CD4-positive, alpha-beta T cell (primary cell): ENCODE measurements at regions not wholly inside any gene's neighbourhood (a gene's known extent, or its start where the extent isn't known, plus 50 kb on each side); places are given as distances from the start of the nearest gene placed in this dataset.
"Not testable (repeated sequence)": the region's sequence is repeated elsewhere in the genome, so short reads cannot be mapped to it uniquely, and the experiment has no call there.

Experiments
- ATAC-seq: fragments of 200-7000 bp; cut with Tn5 transposase; one replicate; pipeline ENCODE4 v1.10.0; 2022; ENCODE audit warnings: mild to moderate bottlenecking; ENCODE audit not compliant: poor library complexity
- CTCF ChIA-PET: fragments of 350-600 bp; sonication (Branson Sonifier 250); formaldehyde crosslinking; loops from one replicate; lab custom pipeline; 2021; ENCODE audit warnings: antibody characterized with exemption, inconsistent platforms; lab: Charles Lee
- POLR2A ChIA-PET: fragments of 350-600 bp; sonication (Branson Sonifier 250); formaldehyde crosslinking; loops from one replicate; lab custom pipeline; 2021; ENCODE audit warnings: antibody characterized with exemption, inconsistent platforms; lab: Charles Lee
- DNase-seq, 14 experiments: peaks; one replicate each; pipeline ENCODE4 v3.0.0-alpha.2; 2013 to 2020; ENCODE audit warnings: mixed read lengths in 2 of 14
- H3K27ac ChIP-seq, 2 donors: one replicate each; pipeline versions ENCODE4 v1.5.1 to v1.7.0; 2013; ENCODE audit warnings: low read length in 2 of 2, low read depth in 1 of 2, mild to moderate bottlenecking in 1 of 2
- H3K27me3 ChIP-seq, 2 experiments: 1 replicate in 1 of 2; 2 replicates in 1 of 2; pipeline versions ENCODE4 v1.6.1 to v1.7.0; 2013; ENCODE audit warnings: low read length in 2 of 2, control low read depth in 1 of 2, mild to moderate bottlenecking in 1 of 2, moderate library complexity in 1 of 2; ENCODE audit not compliant: insufficient read depth in 2 of 2, control insufficient read depth in 1 of 2
- H3K36me3 ChIP-seq: one replicate; pipeline ENCODE4 v1.6.1; 2013; ENCODE audit warnings: low read length, control low read depth; ENCODE audit not compliant: insufficient read depth
- H3K4me1 ChIP-seq: one replicate; pipeline ENCODE4 v1.6.1; 2013; ENCODE audit warnings: low read length, control low read depth; ENCODE audit not compliant: insufficient read depth
- H3K4me3 ChIP-seq: one replicate; pipeline ENCODE4 v1.5.1; 2013; ENCODE audit warnings: mild to moderate bottlenecking, low read length, moderate library complexity
- H3K9me3 ChIP-seq, 2 experiments: 1 replicate in 1 of 2; 2 replicates in 1 of 2; pipeline versions ENCODE4 v1.6.1 to v1.7.0; 2013; ENCODE audit warnings: low read length in 2 of 2, mild to moderate bottlenecking in 2 of 2, control low read depth in 1 of 2, moderate library complexity in 1 of 2; ENCODE audit not compliant: control insufficient read depth in 1 of 2, insufficient read depth in 1 of 2
- H3K27ac Mint-ChIP-seq: one replicate; pipeline ENCODE4 v1.8.0; 2020; ENCODE audit warnings: mixed read lengths
- H3K27me3 Mint-ChIP-seq: one replicate; pipeline ENCODE4 v1.8.0; 2021; ENCODE audit warnings: mixed read lengths
- H3K36me3 Mint-ChIP-seq: one replicate; pipeline ENCODE4 v1.8.0; 2021; ENCODE audit warnings: low read depth, mixed read lengths
- H3K4me1 Mint-ChIP-seq: one replicate; pipeline ENCODE4 v1.8.0; 2021; ENCODE audit warnings: low read depth, mixed read lengths
- H3K4me3 Mint-ChIP-seq: one replicate; pipeline ENCODE4 v1.8.0; 2020; ENCODE audit warnings: mild to moderate bottlenecking, mixed read lengths
- H3K9me3 Mint-ChIP-seq: one replicate; pipeline ENCODE4 v1.8.0; 2020; ENCODE audit warnings: mixed read lengths
- CTCF ChIP-seq: fragments of 200-600 bp; IDR thresholded peaks from one replicate; pipeline ENCODE4 v1.8.0; 2022; ENCODE audit warnings: antibody characterized with exemption, mild to moderate bottlenecking
- intact Hi-C, 2 experiments: fragments of 100-400 bp; cut with DNase I in 1 of 2; cut with micrococcal nuclease in 1 of 2; formaldehyde crosslinking; loops; one replicate each; pipeline versions ENCODE4 v1.15.1 to v1.9.0; 2023 to 2025; cut with DNase I, micrococcal nuclease

GRCh38 chr5:18799482-18800128 is 1165.3 kb downstream of the TAF11L14 start:
- no peak overlapping the region for H3K4me3 Mint-ChIP-seq
- ATAC-seq (no peak), DNase-seq (no peak)
- H3K36me3 Mint-ChIP-seq, result no peaks in the 10 kb centered on the region
- H3K9me3 ChIP-seq, result no peaks in the 10 kb centered on the region
- POLR2A ChIA-PET, result no interaction called here
- H3K27ac Mint-ChIP-seq, result no peak overlapping the region
- H3K4me1 ChIP-seq, result no peaks in the 10 kb centered on the region
- H3K27me3 ChIP-seq, result no peaks in the 10 kb centered on the region
- TF ChIP-seq CTCF, result no peak
- intact Hi-C loops, result no loop called here
- no peaks in the 10 kb centered on the region for H3K4me1 Mint-ChIP-seq
- no peaks in the 10 kb centered on the region for H3K9me3 Mint-ChIP-seq
- no peak overlapping the region for H3K27ac ChIP-seq
- H3K27me3 Mint-ChIP-seq, result no peaks in the 10 kb centered on the region
- H3K4me3 ChIP-seq, result no peak overlapping the region
- H3K36me3 ChIP-seq, result no peaks in the 10 kb centered on the region
- CTCF ChIA-PET, result no interaction called here

GRCh38 chr5:18800293-18801025 is 1166.2 kb downstream of the TAF11L14 start:
- no peaks in the 10 kb centered on the region for H3K27me3 Mint-ChIP-seq
- no peak for ATAC-seq
- no peaks in the 10 kb centered on the region for H3K9me3 Mint-ChIP-seq
- no peak for DNase-seq
- intact Hi-C loops, result no loop called here
- H3K4me1 ChIP-seq, result no peaks in the 10 kb centered on the region
- H3K4me3 ChIP-seq, result no peak overlapping the region
- no peak overlapping the region for H3K27ac Mint-ChIP-seq
- ChIA-PET POLR2A (no interaction called here), CTCF (no interaction called here)
- H3K27me3 ChIP-seq, result no peaks in the 10 kb centered on the region
- H3K27ac ChIP-seq, result no peak overlapping the region
- H3K4me3 Mint-ChIP-seq, result no peak overlapping the region
- H3K36me3 ChIP-seq, result no peaks in the 10 kb centered on the region
- no peaks in the 10 kb centered on the region for H3K36me3 Mint-ChIP-seq
- no peaks in the 10 kb centered on the region for H3K4me1 Mint-ChIP-seq
- TF ChIP-seq CTCF, result no peak
- no peaks in the 10 kb centered on the region for H3K9me3 ChIP-seq

- intact Hi-C loops, H3K4me3 Mint-ChIP-seq, H3K27me3 Mint-ChIP-seq, DNase-seq, H3K27me3 ChIP-seq, POLR2A ChIA-PET, CTCF ChIA-PET, H3K4me1 ChIP-seq, H3K27ac ChIP-seq, ATAC-seq, H3K9me3 Mint-ChIP-seq, H3K9me3 ChIP-seq, H3K4me3 ChIP-seq, H3K36me3 ChIP-seq, H3K27ac Mint-ChIP-seq, H3K4me1 Mint-ChIP-seq, H3K36me3 Mint-ChIP-seq: not testable (repeated sequence)
Observed at GRCh38 chr5:18801413-18801812, 1167.2 kb downstream of the TAF11L14 start.
